ENCODE measurements at regions not wholly inside any gene's neighbourhood (a gene's known extent, or its start where the extent isn't known, plus 50 kb on each side); places are given as distances from the start of the nearest gene placed in this dataset.

- H3K27ac Mint-ChIP-seq = no peak overlapping the region
- no peaks in the 10 kb centered on the region for H3K4me1 ChIP-seq (ENCODE audit: insufficient read depth, low read length)
Measured at GRCh38 chrX:144259054-144259453, 375.2 kb downstream of the UBE2NL start.

GRCh38 chrX:144265641-144266040 is 381.8 kb downstream of the UBE2NL start:
- intact Hi-C loops (cut with micrococcal nuclease) = no loop called here
- Histone ChIP-seq H3K9me3 (ENCODE audit: control insufficient read depth in 1 of 2, low read length in 2 of 2) (no peaks in the 10 kb centered on the region), H3K4me1 (ENCODE audit: insufficient read depth, low read length) (no peaks in the 10 kb centered on the region), H3K27ac (ENCODE audit: low read depth, low read length) (no peak overlapping the region), H3K36me3 (ENCODE audit: insufficient read depth, low read length) (no peaks in the 10 kb centered on the region), H3K4me3 (ENCODE audit: low read length in 2 of 2) (no peak overlapping the region), H3K27me3 (ENCODE audit: insufficient read depth, low read length) (no peaks in the 10 kb centered on the region)
- Mint-ChIP-seq H3K4me3 (no peak overlapping the region), H3K9me3 (peaks cover 2 to 6% (median 4%) of the 10 kb centered on the region in 8 donors), H3K27ac (no peak overlapping the region), H3K36me3 (no peaks in the 10 kb centered on the region), H3K27me3 (no peaks in the 10 kb centered on the region), H3K4me1 (no peaks in the 10 kb centered on the region)
- DNase-seq = no peak
- ChIA-PET POLR2A (ENCODE audit: partially characterized antibody) (no interaction called here), CTCF (ENCODE audit: partially characterized antibody) (no interaction called here)

More at GRCh38 chrX:144259054-144259453, 375.2 kb downstream of the UBE2NL start:
- H3K9me3 Mint-ChIP-seq = peaks cover 0 to 10% (median 4%) of the 10 kb centered on the region in 8 donors
- ChIA-PET POLR2A (ENCODE audit: partially characterized antibody) (no interaction called here), CTCF (ENCODE audit: partially characterized antibody) (no interaction called here)
- no peaks in the 10 kb centered on the region for H3K36me3 ChIP-seq (ENCODE audit: insufficient read depth, low read length)
- no peak overlapping the region for H3K4me3 Mint-ChIP-seq
- no peak overlapping the region for H3K27ac ChIP-seq (ENCODE audit: low read depth, low read length)
- H3K36me3 Mint-ChIP-seq = no peaks in the 10 kb centered on the region
- H3K27me3 Mint-ChIP-seq = no peaks in the 10 kb centered on the region
- intact Hi-C loops (cut with micrococcal nuclease) = no loop called here
- H3K4me1 Mint-ChIP-seq = no peaks in the 10 kb centered on the region
- no peaks in the 10 kb centered on the region for H3K9me3 ChIP-seq (ENCODE audit: control insufficient read depth in 1 of 2, low read length in 2 of 2)
- no peak for DNase-seq
- H3K4me3 ChIP-seq (ENCODE audit: low read length in 2 of 2) = no peak overlapping the region
- H3K27me3 ChIP-seq (ENCODE audit: insufficient read depth, low read length) = no peaks in the 10 kb centered on the region

- Mint-ChIP-seq H3K27ac (no peak overlapping the region), H3K4me1 (no peaks in the 10 kb centered on the region), H3K27me3 (no peaks in the 10 kb centered on the region), H3K36me3 (no peaks in the 10 kb centered on the region), H3K9me3 (peaks cover 0 to 6% (median 0%) of the 10 kb centered on the region in 8 donors), H3K4me3 (no peak overlapping the region)
- no peak for DNase-seq
- intact Hi-C loops (cut with micrococcal nuclease) = no loop called here
- H3K4me3 ChIP-seq (ENCODE audit: low read length in 2 of 2) = no peak overlapping the region
- no peaks in the 10 kb centered on the region for H3K27me3 ChIP-seq (ENCODE audit: insufficient read depth, low read length)
- no peaks in the 10 kb centered on the region for H3K4me1 ChIP-seq (ENCODE audit: insufficient read depth, low read length)
- no peaks in the 10 kb centered on the region for H3K36me3 ChIP-seq (ENCODE audit: insufficient read depth, low read length)
- ChIA-PET CTCF (ENCODE audit: partially characterized antibody) (no interaction called here), POLR2A (ENCODE audit: partially characterized antibody) (no interaction called here)
- H3K9me3 ChIP-seq (ENCODE audit: control insufficient read depth in 1 of 2, low read length in 2 of 2) = no peaks in the 10 kb centered on the region
- no peak overlapping the region for H3K27ac ChIP-seq (ENCODE audit: low read depth, low read length)
Measured at GRCh38 chrX:144275367-144275766, 391.5 kb downstream of the UBE2NL start.

GRCh38 chrX:144275843-144276242 is 392.0 kb downstream of the UBE2NL start:
- CTCF ChIA-PET (ENCODE audit: partially characterized antibody) = no interaction called here
- Mint-ChIP-seq H3K9me3 (peaks cover 0 to 4% (median 0%) of the 10 kb centered on the region in 8 donors), H3K4me1 (no peaks in the 10 kb centered on the region), H3K36me3 (no peaks in the 10 kb centered on the region), H3K4me3 (no peak overlapping the region), H3K27ac (no peak overlapping the region), H3K27me3 (no peaks in the 10 kb centered on the region)
- H3K4me1 ChIP-seq (ENCODE audit: insufficient read depth, low read length) = no peaks in the 10 kb centered on the region
- no peak for DNase-seq
- H3K27me3 ChIP-seq (ENCODE audit: insufficient read depth, low read length) = no peaks in the 10 kb centered on the region
- H3K9me3 ChIP-seq (ENCODE audit: control insufficient read depth in 1 of 2, low read length in 2 of 2) = no peaks in the 10 kb centered on the region
- POLR2A ChIA-PET (ENCODE audit: partially characterized antibody) = no interaction called here
- intact Hi-C loops (cut with micrococcal nuclease) = no loop called here
- H3K36me3 ChIP-seq (ENCODE audit: insufficient read depth, low read length) = no peaks in the 10 kb centered on the region
- no peak overlapping the region for H3K4me3 ChIP-seq (ENCODE audit: low read length in 2 of 2)
- H3K27ac ChIP-seq (ENCODE audit: low read depth, low read length) = no peak overlapping the region

- H3K36me3 Mint-ChIP-seq = no peaks in the 10 kb centered on the region
- Histone ChIP-seq H3K36me3 (ENCODE audit: insufficient read depth, low read length) (no peaks in the 10 kb centered on the region), H3K4me3 (ENCODE audit: low read length in 2 of 2) (no peak overlapping the region), H3K27me3 (ENCODE audit: insufficient read depth, low read length) (no peaks in the 10 kb centered on the region), H3K4me1 (ENCODE audit: insufficient read depth, low read length) (no peaks in the 10 kb centered on the region), H3K9me3 (ENCODE audit: control insufficient read depth in 1 of 2, low read length in 2 of 2) (no peaks in the 10 kb centered on the region), H3K27ac (ENCODE audit: low read depth, low read length) (no peak overlapping the region)
- H3K4me1 Mint-ChIP-seq = no peaks in the 10 kb centered on the region
- no peaks in the 10 kb centered on the region for H3K27me3 Mint-ChIP-seq
- peaks cover 0 to 16% (median 4%) of the 10 kb centered on the region in 8 donors for H3K9me3 Mint-ChIP-seq
- no peak for DNase-seq
- POLR2A ChIA-PET (ENCODE audit: partially characterized antibody) = no interaction called here
- intact Hi-C loops (cut with micrococcal nuclease) = no loop called here
- H3K27ac Mint-ChIP-seq = no peak overlapping the region
- H3K4me3 Mint-ChIP-seq = no peak overlapping the region
- CTCF ChIA-PET (ENCODE audit: partially characterized antibody) = no interaction called here
Measured at GRCh38 chrX:144293229-144293628, 409.4 kb downstream of the UBE2NL start.

- H3K9me3 ChIP-seq (ENCODE audit: control insufficient read depth in 1 of 2, low read length in 2 of 2) = no peaks in the 10 kb centered on the region
- H3K27ac Mint-ChIP-seq = no peak overlapping the region
- peaks cover 0 to 6% (median 3%) of the 10 kb centered on the region in 8 donors for H3K9me3 Mint-ChIP-seq
- DNase-seq = no peak
- H3K36me3 ChIP-seq (ENCODE audit: insufficient read depth, low read length) = no peaks in the 10 kb centered on the region
- H3K27ac ChIP-seq (ENCODE audit: low read depth, low read length) = no peak overlapping the region
- POLR2A ChIA-PET (ENCODE audit: partially characterized antibody) = no interaction called here
- no peak overlapping the region for H3K4me3 Mint-ChIP-seq
- H3K4me1 ChIP-seq (ENCODE audit: insufficient read depth, low read length) = no peaks in the 10 kb centered on the region
- no peaks in the 10 kb centered on the region for H3K36me3 Mint-ChIP-seq
- no peaks in the 10 kb centered on the region for H3K27me3 Mint-ChIP-seq
- no peaks in the 10 kb centered on the region for H3K27me3 ChIP-seq (ENCODE audit: insufficient read depth, low read length)
- H3K4me1 Mint-ChIP-seq = no peaks in the 10 kb centered on the region
- no peak overlapping the region for H3K4me3 ChIP-seq (ENCODE audit: low read length in 2 of 2)
- intact Hi-C loops (cut with micrococcal nuclease) = no loop called here
- CTCF ChIA-PET (ENCODE audit: partially characterized antibody) = no interaction called here
Measured at GRCh38 chrX:144295921-144296320, 412.1 kb downstream of the UBE2NL start.

- H3K9me3 ChIP-seq (ENCODE audit: control insufficient read depth in 1 of 2, low read length in 2 of 2) = no peaks in the 10 kb centered on the region
- no peaks in the 10 kb centered on the region for H3K36me3 ChIP-seq (ENCODE audit: insufficient read depth, low read length)
- Mint-ChIP-seq H3K4me3 (no peak overlapping the region), H3K27ac (no peak overlapping the region), H3K27me3 (no peaks in the 10 kb centered on the region), H3K4me1 (no peaks in the 10 kb centered on the region), H3K9me3 (peaks cover 0 to 7% (median 3%) of the 10 kb centered on the region in 8 donors), H3K36me3 (no peaks in the 10 kb centered on the region)
- ChIA-PET CTCF (ENCODE audit: partially characterized antibody) (no interaction called here), POLR2A (ENCODE audit: partially characterized antibody) (no interaction called here)
- intact Hi-C loops (cut with micrococcal nuclease) = no loop called here
- H3K27ac ChIP-seq (ENCODE audit: low read depth, low read length) = no peak overlapping the region
- no peak for DNase-seq
- no peaks in the 10 kb centered on the region for H3K4me1 ChIP-seq (ENCODE audit: insufficient read depth, low read length)
- H3K27me3 ChIP-seq (ENCODE audit: insufficient read depth, low read length) = no peaks in the 10 kb centered on the region
- no peak overlapping the region for H3K4me3 ChIP-seq (ENCODE audit: low read length in 2 of 2)
Measured at GRCh38 chrX:144297221-144297620, 413.4 kb downstream of the UBE2NL start.

- Mint-ChIP-seq H3K4me3 (no peak overlapping the region), H3K36me3 (no peaks in the 10 kb centered on the region), H3K27me3 (no peaks in the 10 kb centered on the region), H3K9me3 (peaks cover 0 to 5% (median 0%) of the 10 kb centered on the region in 8 donors), H3K27ac (no peak overlapping the region), H3K4me1 (no peaks in the 10 kb centered on the region)
- no peaks in the 10 kb centered on the region for H3K4me1 ChIP-seq (ENCODE audit: insufficient read depth, low read length)
- DNase-seq = no peak
- no peak overlapping the region for H3K4me3 ChIP-seq (ENCODE audit: low read length in 2 of 2)
- no peaks in the 10 kb centered on the region for H3K36me3 ChIP-seq (ENCODE audit: insufficient read depth, low read length)
- intact Hi-C loops (cut with micrococcal nuclease) = no loop called here
- H3K27me3 ChIP-seq (ENCODE audit: insufficient read depth, low read length) = no peaks in the 10 kb centered on the region
- POLR2A ChIA-PET (ENCODE audit: partially characterized antibody) = no interaction called here
- H3K9me3 ChIP-seq (ENCODE audit: control insufficient read depth in 1 of 2, low read length in 2 of 2) = no peaks in the 10 kb centered on the region
- H3K27ac ChIP-seq (ENCODE audit: low read depth, low read length) = no peak overlapping the region
- CTCF ChIA-PET (ENCODE audit: partially characterized antibody) = no interaction called here
Measured at GRCh38 chrX:144327495-144327894, 443.6 kb downstream of the UBE2NL start.

Measured in CD4-positive, alpha-beta memory T cell (primary cell).